SK-N-SH treated with all-trans-retinoic acid at 6 μM for 48 hours (cell line): ENCODE measurements at regions not wholly inside any gene's neighbourhood (a gene's known extent, or its start where the extent isn't known, plus 50 kb on each side); places are given as distances from the start of the nearest gene placed in this dataset.

Experiments used
- ATAC-seq: fragments of 200-7000 bp; cut with Tn5 transposase; 3 replicates; pipeline ENCODE4 v1.9.1; 2020; ENCODE audit warnings: mild to moderate bottlenecking, moderate library complexity
- ARNTL ChIP-seq: fragments of 450-650 bp; formaldehyde crosslinking; IDR thresholded peaks from 2 replicates; pipeline ENCODE4 v1.5.0; 2020; ENCODE audit warnings: low read depth, mild to moderate bottlenecking, moderate library complexity, borderline replicate concordance
- ESRRG ChIP-seq: fragments of 250-450 bp; sonication (Bioruptor Pico); IDR thresholded peaks from 2 replicates; pipeline ENCODE4 v1.6.1; 2021; ENCODE audit warnings: mild to moderate bottlenecking
- GLIS3 ChIP-seq: fragments of 250-450 bp; sonication (Bioruptor Pico); IDR thresholded peaks from 2 replicates; pipeline ENCODE4 v1.5.0; 2020; ENCODE audit warnings: mild to moderate bottlenecking, moderate library complexity
- ISL1 ChIP-seq: fragments of 250-450 bp; sonication (Bioruptor Pico); IDR thresholded peaks from 2 replicates; pipeline ENCODE4 v2.1.2; 2022; ENCODE audit warnings: mild to moderate bottlenecking, moderate library complexity
- OSR1 ChIP-seq: fragments of 250-450 bp; sonication (Bioruptor Pico); IDR thresholded peaks from 2 replicates; pipeline ENCODE4 v1.8.0; 2022; ENCODE audit warnings: moderate library complexity, mild to moderate bottlenecking, inconsistent platforms
- PPARA ChIP-seq: fragments of 250-450 bp; sonication (Bioruptor Pico); IDR thresholded peaks from 2 replicates; pipeline ENCODE4 v1.5.0; 2020; ENCODE audit warnings: mild to moderate bottlenecking, borderline replicate concordance
- RARB ChIP-seq: fragments of 250-450 bp; sonication (Bioruptor Pico); IDR thresholded peaks from 2 replicates; pipeline ENCODE4 v1.8.0; 2021; ENCODE audit warnings: mild to moderate bottlenecking, moderate library complexity
- SNAI2 ChIP-seq: fragments of 250-450 bp; sonication (Bioruptor Pico); IDR thresholded peaks from 2 replicates; pipeline ENCODE4 v1.5.0; 2020; ENCODE audit warnings: mild to moderate bottlenecking, moderate library complexity
- TCF4 ChIP-seq: fragments of 250-450 bp; sonication (Bioruptor Pico); IDR thresholded peaks from 2 replicates; pipeline ENCODE4 v1.8.0; 2021; ENCODE audit warnings: mild to moderate bottlenecking, moderate library complexity, borderline replicate concordance
- TOX ChIP-seq: fragments of 250-450 bp; sonication (Bioruptor Pico); IDR thresholded peaks from 2 replicates; pipeline ENCODE4 v1.8.0; 2021; ENCODE audit warnings: mild to moderate bottlenecking, moderate library complexity, borderline replicate concordance
- ZFP3 ChIP-seq: fragments of 250-450 bp; sonication (Bioruptor Pico); IDR thresholded peaks from 2 replicates; pipeline ENCODE4 v1.5.0; 2020; ENCODE audit warnings: mild to moderate bottlenecking, moderate library complexity
- ZFP30 ChIP-seq: fragments of 450-650 bp; formaldehyde crosslinking; IDR thresholded peaks from 2 replicates; pipeline ENCODE4 v1.5.0; 2022; ENCODE audit warnings: mild to moderate bottlenecking, moderate library complexity
- ZNF565 ChIP-seq: fragments of 450-650 bp; formaldehyde crosslinking; conservative IDR thresholded peaks from 2 replicates; pipeline ENCODE4 v1.5.0; 2020; ENCODE audit warnings: low read depth, mild to moderate bottlenecking, moderate library complexity
- ZNF70 ChIP-seq: fragments of 450-650 bp; formaldehyde crosslinking; IDR thresholded peaks from 2 replicates; pipeline ENCODE4 v1.5.0; 2020; ENCODE audit warnings: mild to moderate bottlenecking, moderate library complexity
- ZNF8 ChIP-seq: fragments of 450-650 bp; formaldehyde crosslinking; IDR thresholded peaks from 2 replicates; pipeline ENCODE4 v1.5.0; 2020; ENCODE audit warnings: mild to moderate bottlenecking, moderate library complexity
- TF ChIP-seq, protein P1 (sequence below): fragments of 250-450 bp; sonication (Bioruptor Pico); IDR thresholded peaks from 2 replicates; pipeline ENCODE4 v1.5.1; 2020; ENCODE audit warnings: low read depth, mild to moderate bottlenecking, moderate library complexity
- TF ChIP-seq, protein P2 (sequence below): fragments of 250-450 bp; sonication (Bioruptor Pico); IDR thresholded peaks from 2 replicates; pipeline ENCODE4 v1.8.0; 2020; ENCODE audit warnings: mild to moderate bottlenecking, moderate library complexity, borderline replicate concordance
- TF ChIP-seq, protein P3 (sequence below): fragments of 250-450 bp; sonication (Bioruptor Pico); IDR thresholded peaks from 2 replicates; pipeline ENCODE4 v1.5.1; 2021; ENCODE audit warnings: mild to moderate bottlenecking, moderate library complexity
- TF ChIP-seq, protein P4 (sequence below): fragments of 250-450 bp; sonication (Bioruptor Pico); IDR thresholded peaks from 2 replicates; pipeline ENCODE4 v1.8.0; 2021; ENCODE audit warnings: low read depth, mild to moderate bottlenecking, moderate library complexity, borderline replicate concordance

DNA sequence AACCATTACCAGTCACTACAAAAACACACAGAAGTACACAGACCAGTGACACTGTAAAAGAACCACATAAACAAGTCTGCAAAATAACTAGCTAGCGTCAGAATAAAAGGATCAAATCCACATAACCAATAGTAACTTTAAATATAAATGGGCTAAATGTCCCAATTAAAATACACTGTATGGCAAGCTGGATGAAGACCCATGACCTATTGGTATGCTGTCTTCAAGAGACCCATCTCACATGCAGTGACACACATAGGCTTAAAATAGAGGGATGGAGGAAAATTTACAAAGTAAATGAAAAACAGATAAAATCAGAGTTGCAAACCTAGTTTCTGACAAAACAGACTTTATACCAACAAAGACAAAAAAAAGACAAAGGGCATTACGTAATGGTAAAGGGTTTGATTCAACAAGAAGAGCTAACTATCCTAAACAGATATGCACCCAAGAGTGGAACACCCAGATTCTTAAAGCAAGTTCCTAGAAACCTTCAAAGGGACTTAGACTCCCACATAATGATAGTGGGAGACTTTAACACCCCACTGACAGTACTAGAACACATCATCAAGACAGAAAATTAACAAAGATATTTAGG, 196.9 kb downstream of the TBX15 start:
- no peak for TF ChIP-seq PPARA (CRISPR knock-in tag)
- TF ChIP-seq, protein P1, sequence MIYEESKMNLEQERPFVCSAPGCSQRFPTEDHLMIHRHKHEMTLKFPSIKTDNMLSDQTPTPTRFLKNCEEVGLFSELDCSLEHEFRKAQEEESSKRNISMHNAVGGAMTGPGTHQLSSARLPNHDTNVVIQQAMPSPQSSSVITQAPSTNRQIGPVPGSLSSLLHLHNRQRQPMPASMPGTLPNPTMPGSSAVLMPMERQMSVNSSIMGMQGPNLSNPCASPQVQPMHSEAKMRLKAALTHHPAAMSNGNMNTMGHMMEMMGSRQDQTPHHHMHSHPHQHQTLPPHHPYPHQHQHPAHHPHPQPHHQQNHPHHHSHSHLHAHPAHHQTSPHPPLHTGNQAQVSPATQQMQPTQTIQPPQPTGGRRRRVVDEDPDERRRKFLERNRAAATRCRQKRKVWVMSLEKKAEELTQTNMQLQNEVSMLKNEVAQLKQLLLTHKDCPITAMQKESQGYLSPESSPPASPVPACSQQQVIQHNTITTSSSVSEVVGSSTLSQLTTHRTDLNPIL (CRISPR knock-in tag) = no peak
- no peak for ATAC-seq

DNA sequence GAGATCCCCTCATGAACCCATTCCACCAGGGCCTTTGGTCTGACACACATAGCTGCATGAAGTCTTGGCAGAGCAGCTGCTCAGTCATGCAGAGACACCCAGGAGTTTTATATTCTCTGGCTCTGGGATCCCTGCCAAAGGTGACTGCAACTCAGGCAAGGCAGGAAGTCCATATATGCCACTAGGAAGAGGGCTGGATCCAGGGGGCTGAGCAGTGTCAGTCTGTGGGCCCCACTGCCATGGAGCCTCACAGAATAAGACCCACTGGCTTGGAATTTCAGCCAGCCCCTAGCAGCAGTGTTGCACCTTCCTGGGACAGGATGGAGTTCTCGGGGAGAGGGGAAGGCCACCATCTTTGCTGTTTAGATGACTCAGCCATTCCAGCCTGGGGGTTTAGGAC, 199.7 kb downstream of the TBX15 start:
- no peak for ATAC-seq

DNA sequence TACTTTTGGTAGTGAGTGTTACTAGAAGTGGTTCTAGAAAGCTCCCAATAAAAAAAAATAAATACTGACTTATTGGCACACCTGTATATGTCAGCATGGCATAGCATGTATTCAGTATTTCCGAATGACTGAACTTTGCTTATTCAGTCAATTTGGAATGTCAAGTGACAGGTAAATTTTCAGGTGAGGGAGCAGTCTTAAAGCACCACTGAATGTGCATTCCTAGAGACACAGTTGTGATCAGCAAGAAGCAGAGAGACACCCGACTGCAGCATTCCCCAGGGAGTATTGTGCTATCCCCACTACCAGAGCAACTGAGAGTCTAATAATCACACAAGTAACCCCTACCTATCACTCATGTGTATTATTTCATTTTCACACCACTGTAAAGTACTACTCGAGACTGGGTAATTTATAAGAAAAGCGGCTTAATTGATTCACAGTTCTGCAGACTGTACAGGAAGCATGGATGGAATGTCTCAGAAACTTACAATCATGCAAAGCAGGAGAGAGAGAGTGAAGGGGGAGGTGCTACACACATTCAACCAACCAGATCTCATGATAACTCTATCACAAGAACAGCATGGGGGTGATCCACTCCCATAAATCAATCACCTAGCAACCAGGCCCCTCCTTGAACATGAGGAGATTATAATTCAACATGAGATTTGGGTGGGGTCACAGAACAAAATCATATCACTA, 201.5 kb downstream of the TBX15 start:
- no peak for ATAC-seq
- no peak for TF ChIP-seq GLIS3 (CRISPR knock-in tag)
- no peak for TF ChIP-seq ZFP3 (CRISPR knock-in tag)
- TF ChIP-seq, protein P1 (CRISPR knock-in tag) = no peak
- TF ChIP-seq ARNTL (CRISPR knock-in tag) = no peak
- no peak for TF ChIP-seq RARB (CRISPR knock-in tag)
- no peak for TF ChIP-seq ZFP30 (CRISPR knock-in tag)
- no peak for TF ChIP-seq ESRRG (CRISPR knock-in tag)
- TF ChIP-seq TCF4 (CRISPR knock-in tag) = no peak
- no peak for TF ChIP-seq ZNF70
- no peak for TF ChIP-seq OSR1 (CRISPR knock-in tag)
- TF ChIP-seq TOX (CRISPR knock-in tag) = no peak
- no peak for TF ChIP-seq SNAI2 (CRISPR knock-in tag)
- TF ChIP-seq, protein P2, sequence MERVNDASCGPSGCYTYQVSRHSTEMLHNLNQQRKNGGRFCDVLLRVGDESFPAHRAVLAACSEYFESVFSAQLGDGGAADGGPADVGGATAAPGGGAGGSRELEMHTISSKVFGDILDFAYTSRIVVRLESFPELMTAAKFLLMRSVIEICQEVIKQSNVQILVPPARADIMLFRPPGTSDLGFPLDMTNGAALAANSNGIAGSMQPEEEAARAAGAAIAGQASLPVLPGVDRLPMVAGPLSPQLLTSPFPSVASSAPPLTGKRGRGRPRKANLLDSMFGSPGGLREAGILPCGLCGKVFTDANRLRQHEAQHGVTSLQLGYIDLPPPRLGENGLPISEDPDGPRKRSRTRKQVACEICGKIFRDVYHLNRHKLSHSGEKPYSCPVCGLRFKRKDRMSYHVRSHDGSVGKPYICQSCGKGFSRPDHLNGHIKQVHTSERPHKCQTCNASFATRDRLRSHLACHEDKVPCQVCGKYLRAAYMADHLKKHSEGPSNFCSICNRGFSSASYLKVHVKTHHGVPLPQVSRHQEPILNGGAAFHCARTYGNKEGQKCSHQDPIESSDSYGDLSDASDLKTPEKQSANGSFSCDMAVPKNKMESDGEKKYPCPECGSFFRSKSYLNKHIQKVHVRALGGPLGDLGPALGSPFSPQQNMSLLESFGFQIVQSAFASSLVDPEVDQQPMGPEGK = no peak
- TF ChIP-seq ZNF8 (CRISPR knock-in tag) = no peak
- no peak for TF ChIP-seq ZNF565 (CRISPR knock-in tag)

More for the DNA sequence above, 199.7 kb downstream of the TBX15 start:
- no peak for TF ChIP-seq ZNF70
- no peak for TF ChIP-seq PPARA (CRISPR knock-in tag)
- TF ChIP-seq, protein P2 = no peak
- no peak for TF ChIP-seq ZFP30 (CRISPR knock-in tag)
- TF ChIP-seq TOX (CRISPR knock-in tag) = no peak
- TF ChIP-seq, protein P1 (CRISPR knock-in tag) = no peak
- TF ChIP-seq ZNF565 (CRISPR knock-in tag) = no peak
- TF ChIP-seq ISL1 (CRISPR knock-in tag) = no peak
- no peak for TF ChIP-seq GLIS3 (CRISPR knock-in tag)
- TF ChIP-seq, protein P3, sequence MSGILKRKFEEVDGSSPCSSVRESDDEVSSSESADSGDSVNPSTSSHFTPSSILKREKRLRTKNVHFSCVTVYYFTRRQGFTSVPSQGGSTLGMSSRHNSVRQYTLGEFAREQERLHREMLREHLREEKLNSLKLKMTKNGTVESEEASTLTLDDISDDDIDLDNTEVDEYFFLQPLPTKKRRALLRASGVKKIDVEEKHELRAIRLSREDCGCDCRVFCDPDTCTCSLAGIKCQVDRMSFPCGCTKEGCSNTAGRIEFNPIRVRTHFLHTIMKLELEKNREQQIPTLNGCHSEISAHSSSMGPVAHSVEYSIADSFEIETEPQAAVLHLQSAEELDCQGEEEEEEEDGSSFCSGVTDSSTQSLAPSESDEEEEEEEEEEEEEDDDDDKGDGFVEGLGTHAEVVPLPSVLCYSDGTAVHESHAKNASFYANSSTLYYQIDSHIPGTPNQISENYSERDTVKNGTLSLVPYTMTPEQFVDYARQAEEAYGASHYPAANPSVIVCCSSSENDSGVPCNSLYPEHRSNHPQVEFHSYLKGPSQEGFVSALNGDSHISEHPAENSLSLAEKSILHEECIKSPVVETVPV (CRISPR knock-in tag) = no peak
- no peak for TF ChIP-seq ZNF8 (CRISPR knock-in tag)
- no peak for TF ChIP-seq TCF4 (CRISPR knock-in tag)
- TF ChIP-seq, protein P4, sequence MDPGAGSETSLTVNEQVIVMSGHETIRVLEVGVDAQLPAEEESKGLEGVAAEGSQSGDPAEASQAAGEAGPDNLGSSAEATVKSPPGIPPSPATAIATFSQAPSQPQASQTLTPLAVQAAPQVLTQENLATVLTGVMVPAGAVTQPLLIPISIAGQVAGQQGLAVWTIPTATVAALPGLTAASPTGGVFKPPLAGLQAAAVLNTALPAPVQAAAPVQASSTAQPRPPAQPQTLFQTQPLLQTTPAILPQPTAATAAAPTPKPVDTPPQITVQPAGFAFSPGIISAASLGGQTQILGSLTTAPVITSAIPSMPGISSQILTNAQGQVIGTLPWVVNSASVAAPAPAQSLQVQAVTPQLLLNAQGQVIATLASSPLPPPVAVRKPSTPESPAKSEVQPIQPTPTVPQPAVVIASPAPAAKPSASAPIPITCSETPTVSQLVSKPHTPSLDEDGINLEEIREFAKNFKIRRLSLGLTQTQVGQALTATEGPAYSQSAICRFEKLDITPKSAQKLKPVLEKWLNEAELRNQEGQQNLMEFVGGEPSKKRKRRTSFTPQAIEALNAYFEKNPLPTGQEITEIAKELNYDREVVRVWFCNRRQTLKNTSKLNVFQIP (CRISPR knock-in tag) = no peak
- TF ChIP-seq, all 23 proteins: peak for 0
